22Rv1 (cell line): ENCODE measurements at regions not wholly inside any gene's neighbourhood (a gene's known extent, or its start where the extent isn't known, plus 50 kb on each side); places are given as distances from the start of the nearest gene placed in this dataset.
"Not testable (repeated sequence)": the region's sequence is repeated elsewhere in the genome, so short reads cannot be mapped to it uniquely, and the experiment has no call there.

Source experiments
- CTCF ChIP-seq: fragments of 450-650 bp; IDR thresholded peaks from 2 replicates; pipeline ENCODE4 v1.5.1; 2017; ENCODE audit warnings: mild to moderate bottlenecking
- ZFX ChIP-seq: fragments of 450-650 bp; IDR thresholded peaks from 2 replicates; pipeline ENCODE4 v1.6.1; 2017; ENCODE audit warnings: antibody characterized with exemption, borderline replicate concordance

GRCh38 chr9:97089361-97089760 lies 50.4 kb upstream of the CTSV start:
- not testable (repeated sequence) for TF ChIP-seq CTCF, ZFX
